ENCODE measurements at regions not wholly inside any gene's neighbourhood (a gene's known extent, or its start where the extent isn't known, plus 50 kb on each side); places are given as distances from the start of the nearest gene placed in this dataset.

DNA sequence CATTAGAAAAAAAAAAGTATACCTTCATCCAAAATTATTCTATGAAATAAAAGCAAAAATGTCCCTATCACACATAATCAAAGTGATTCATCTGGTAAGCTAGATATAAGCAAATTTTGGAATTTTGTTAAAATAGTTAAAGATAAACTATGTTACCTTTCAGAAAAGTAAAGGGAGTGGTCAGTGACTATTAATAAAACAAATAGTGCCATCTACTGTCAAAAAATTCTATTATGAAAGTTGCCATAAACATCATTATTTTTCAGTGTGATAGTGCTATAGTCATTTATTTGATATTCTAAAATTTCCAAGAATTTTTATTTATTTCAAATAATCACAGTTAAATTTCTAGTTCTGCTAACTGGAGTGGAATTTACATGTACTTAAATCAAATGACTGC, 803.7 kb downstream of the KCNT2 start:
- no peak for TF ChIP-seq ZFX (IDR thresholded peaks at IDR 0.05; ENCODE audit: borderline replicate concordance)
- TF ChIP-seq, protein P1, sequence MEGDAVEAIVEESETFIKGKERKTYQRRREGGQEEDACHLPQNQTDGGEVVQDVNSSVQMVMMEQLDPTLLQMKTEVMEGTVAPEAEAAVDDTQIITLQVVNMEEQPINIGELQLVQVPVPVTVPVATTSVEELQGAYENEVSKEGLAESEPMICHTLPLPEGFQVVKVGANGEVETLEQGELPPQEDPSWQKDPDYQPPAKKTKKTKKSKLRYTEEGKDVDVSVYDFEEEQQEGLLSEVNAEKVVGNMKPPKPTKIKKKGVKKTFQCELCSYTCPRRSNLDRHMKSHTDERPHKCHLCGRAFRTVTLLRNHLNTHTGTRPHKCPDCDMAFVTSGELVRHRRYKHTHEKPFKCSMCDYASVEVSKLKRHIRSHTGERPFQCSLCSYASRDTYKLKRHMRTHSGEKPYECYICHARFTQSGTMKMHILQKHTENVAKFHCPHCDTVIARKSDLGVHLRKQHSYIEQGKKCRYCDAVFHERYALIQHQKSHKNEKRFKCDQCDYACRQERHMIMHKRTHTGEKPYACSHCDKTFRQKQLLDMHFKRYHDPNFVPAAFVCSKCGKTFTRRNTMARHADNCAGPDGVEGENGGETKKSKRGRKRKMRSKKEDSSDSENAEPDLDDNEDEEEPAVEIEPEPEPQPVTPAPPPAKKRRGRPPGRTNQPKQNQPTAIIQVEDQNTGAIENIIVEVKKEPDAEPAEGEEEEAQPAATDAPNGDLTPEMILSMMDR (IDR thresholded peaks at IDR 0.05) = peak; percentile 41
- H3K27ac ChIP-seq = no peak overlapping the region

- no peak overlapping the region for H3K27ac ChIP-seq
- TF ChIP-seq ZFX (IDR thresholded peaks at IDR 0.05; ENCODE audit: borderline replicate concordance) = no peak
- TF ChIP-seq, protein P1 (IDR thresholded peaks at IDR 0.05) = no peak
Observed at GRCh38 chr1:195799016-195799415, 809.2 kb downstream of the KCNT2 start.

GRCh38 chr1:195794225-195794624, 814.0 kb downstream of the KCNT2 start:
- no peak overlapping the region for H3K27ac ChIP-seq
- TF ChIP-seq ZFX (IDR thresholded peaks at IDR 0.05; ENCODE audit: borderline replicate concordance) = no peak
- TF ChIP-seq, protein P1 (IDR thresholded peaks at IDR 0.05) = no peak

DNA sequence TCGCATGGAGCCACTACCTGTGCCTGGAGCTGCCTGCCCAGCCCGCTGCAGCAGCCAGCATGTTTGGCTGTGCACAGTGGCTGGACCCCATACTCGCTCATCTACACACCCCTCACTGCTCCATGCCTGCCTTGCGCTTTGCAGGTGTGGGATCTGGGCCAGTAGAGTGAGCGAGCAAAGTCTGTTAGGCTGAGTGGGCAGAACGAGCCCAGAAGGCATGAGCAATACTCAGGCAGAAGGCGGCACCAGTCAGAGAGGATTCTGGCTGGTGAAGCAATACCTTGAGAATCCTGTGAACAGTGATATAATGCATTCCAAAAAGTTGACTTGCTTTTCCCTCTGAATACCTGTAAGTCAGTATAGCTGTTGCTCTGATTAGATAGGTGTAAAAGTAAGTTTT, 816.4 kb downstream of the KCNT2 start:
- H3K27ac ChIP-seq = no peak overlapping the region
- TF ChIP-seq ZFX (IDR thresholded peaks at IDR 0.05; ENCODE audit: borderline replicate concordance) = no peak
- TF ChIP-seq, protein P1 (IDR thresholded peaks at IDR 0.05) = no peak

GRCh38 chr1:195790514-195791168, 817.6 kb downstream of the KCNT2 start:
- TF ChIP-seq, protein P1 (IDR thresholded peaks at IDR 0.05) = no peak
- no peak for TF ChIP-seq ZFX (IDR thresholded peaks at IDR 0.05; ENCODE audit: borderline replicate concordance)
- H3K27ac ChIP-seq = no peak overlapping the region

- TF ChIP-seq, protein P1 (IDR thresholded peaks at IDR 0.05) = no peak
- TF ChIP-seq ZFX (IDR thresholded peaks at IDR 0.05; ENCODE audit: borderline replicate concordance) = no peak
- H3K27ac ChIP-seq = no peak overlapping the region
Observed at GRCh38 chr1:195789321-195789720, 818.9 kb downstream of the KCNT2 start.

DNA sequence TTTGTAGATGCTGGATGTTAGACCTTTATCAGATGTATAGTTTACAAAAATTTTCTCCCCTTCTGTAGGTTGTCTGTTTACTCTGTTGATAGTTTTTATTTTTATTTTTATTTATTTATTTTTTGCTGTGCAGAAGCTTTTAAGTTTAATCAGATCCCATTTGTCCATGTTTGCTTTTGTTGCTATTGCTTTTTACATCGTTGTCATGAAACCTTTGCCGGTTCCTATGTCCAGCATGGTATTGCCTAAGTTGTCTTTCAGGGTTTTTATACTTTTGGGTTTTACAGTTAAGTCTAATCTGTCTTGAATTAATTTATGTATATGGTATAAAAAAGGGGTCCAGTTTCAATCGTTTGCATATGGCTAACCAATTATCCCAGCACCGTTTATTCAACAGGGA, 819.5 kb downstream of the KCNT2 start:
- no peak overlapping the region for H3K27ac ChIP-seq
- TF ChIP-seq, protein P1 (IDR thresholded peaks at IDR 0.05) = no peak
- TF ChIP-seq ZFX (IDR thresholded peaks at IDR 0.05; ENCODE audit: borderline replicate concordance) = no peak

Measured in 22Rv1 (cell line).